Germinal center (tissue), 1 donor: ENCODE measurements at regions not wholly inside any gene's neighbourhood (a gene's known extent, or its start where the extent isn't known, plus 50 kb on each side); places are given as distances from the start of the nearest gene placed in this dataset.

ENCODE experiments used
- DNase-seq: peaks from one replicate; pipeline ENCODE4 v3.0.0; 2012; ENCODE audit warnings: mixed read lengths, low spot score

DNA sequence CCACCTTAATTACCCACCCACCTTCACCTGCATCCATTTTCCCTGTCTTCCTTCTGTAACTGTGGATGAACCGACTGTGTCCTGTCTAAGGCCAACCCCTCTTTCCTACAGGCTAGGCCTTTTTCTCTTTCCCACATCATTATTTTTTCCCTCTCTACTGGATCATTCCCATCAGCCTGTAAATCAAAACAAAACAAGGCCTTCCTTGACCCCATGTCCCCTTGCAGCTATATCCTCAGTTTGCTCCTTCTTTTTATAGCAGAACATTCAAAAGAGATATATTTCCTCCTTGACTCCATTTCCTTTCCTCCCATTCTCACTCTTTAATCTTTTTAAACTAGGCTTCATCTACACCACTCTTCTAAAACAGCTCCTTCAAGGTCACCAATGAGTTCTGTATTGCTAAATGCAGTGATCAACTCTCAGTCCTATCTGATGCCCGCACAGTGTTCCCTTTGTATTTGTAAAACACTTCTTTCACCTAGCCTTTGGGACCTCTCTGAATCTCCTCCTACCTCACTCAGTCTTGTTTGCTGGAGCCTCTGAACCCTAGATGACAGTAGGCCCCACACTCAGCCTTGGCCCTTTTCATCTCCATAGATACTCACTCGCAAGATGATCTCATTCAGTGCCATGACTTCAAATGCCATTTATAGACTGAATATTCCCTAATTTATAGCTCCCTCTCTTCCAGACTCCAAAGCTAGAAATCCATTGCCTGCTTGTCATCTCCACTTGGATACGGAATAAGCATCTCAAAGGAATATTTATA is 55.7 kb downstream of the CXCR4 start:
- no peak for DNase-seq

DNA sequence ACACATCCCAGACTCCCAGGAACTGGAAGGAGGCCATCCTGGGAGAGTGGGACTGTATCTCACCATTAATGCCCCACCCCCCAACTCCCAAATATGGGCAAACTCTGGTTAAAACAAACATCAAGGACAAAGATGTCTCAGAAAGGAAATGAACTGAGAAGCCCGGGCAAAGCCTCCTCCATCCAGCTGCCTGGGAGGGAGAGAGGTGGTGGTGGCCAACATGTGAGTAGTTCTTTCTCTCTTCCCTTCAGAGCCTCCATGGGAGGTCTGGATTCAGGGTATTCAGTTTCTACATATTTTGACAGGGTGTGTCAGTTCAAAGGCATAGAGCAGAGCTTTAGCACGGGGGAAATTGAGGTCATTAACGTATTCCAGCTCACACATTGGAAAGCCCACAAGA is 57.5 kb downstream of the CXCR4 start:
- DNase-seq: no peak

DNA sequence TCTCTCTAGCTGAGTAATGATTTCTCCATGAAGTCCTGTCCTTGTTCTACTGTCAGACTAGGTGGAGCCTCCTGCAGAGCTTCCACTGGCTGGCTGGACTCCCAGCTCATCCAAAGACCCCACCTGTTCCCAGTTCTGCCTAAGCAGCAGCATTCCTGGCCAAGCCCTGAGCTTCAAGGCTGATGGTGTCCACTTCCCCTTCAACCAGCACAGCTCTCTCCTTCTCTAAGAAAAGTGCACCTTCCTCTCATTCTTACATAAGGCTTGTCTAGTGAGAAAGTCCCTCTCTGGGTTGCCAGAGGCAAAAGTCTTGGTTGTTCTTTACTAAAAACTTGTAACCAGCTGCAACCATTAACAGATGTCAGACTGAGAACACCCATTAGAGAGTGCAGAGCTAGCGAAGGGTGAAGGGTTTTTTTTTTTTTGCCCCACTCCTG is 58.9 kb downstream of the CXCR4 start:
- no peak for DNase-seq

DNA sequence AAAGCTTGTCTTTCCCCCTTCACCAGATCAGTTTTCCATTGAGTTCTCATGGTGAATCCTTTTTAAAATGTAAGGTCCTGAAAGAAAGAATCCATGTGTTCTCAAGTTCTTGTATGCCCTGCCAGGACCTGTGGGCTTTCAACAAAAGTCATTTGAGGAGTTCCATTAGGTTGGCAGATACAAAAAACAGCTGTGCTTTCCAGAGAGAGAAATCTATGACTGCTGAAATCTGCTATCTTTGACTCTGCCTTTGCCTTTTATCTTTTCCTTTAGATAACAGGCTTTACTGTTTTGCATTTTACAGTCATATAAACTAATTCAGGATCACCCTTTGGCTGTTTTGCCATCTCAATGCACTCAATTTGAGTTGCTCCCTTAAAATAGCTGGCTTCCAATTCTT is 59.7 kb downstream of the CXCR4 start:
- no peak for DNase-seq

DNA sequence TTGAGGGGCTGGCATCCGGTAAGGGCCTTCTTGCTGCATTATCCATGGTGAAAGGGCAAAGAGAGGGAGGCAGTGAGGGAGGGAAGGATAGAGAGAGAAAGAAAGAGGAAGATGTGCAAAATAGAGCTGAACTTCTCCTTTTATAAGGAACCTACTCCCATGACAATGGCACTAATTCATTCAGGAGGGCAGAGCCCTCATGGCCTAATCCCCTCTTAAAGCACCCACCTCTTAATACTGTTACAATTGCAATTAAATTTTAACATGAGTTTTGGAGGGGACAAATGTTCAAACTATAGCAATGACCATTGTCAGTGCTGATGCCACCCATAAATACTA is 60.2 kb downstream of the CXCR4 start:
- no peak for DNase-seq

DNA sequence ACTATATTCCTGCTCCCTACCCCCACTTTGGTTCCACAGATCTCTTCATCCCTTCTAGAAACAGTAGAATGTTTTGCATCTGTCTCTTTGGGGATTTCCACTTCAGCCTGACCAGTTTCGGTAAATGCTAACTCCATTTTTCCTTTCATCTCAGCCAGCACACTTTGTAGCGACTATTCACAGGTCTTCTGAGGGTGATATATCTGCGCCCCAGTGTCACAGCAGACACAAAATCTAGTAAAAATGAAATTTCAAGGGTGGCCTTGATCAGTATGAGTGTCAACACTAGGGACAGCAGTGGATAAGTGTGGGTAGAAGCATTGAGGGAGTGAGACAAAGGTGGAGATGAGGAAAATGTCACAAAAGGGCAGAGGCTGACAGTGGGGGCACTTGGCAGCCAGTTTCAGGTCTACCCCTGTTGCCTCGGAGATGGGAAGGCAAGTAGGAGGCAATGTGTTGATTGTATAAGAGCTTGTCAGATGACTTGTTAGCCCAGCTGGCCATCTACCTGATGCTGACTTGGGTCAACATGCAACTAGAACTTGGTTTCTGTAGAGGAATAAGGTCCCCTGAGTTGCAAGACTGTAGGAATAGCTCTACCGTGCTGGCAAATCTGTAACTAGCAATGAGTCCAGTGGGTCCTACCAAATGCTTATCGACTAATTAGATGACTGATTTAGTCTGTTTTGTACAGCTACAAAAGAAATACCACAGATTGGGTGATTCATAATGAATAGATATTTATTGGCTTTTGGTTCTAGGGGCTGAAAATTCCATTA is 60.7 kb downstream of the CXCR4 start:
- no peak for DNase-seq

DNA sequence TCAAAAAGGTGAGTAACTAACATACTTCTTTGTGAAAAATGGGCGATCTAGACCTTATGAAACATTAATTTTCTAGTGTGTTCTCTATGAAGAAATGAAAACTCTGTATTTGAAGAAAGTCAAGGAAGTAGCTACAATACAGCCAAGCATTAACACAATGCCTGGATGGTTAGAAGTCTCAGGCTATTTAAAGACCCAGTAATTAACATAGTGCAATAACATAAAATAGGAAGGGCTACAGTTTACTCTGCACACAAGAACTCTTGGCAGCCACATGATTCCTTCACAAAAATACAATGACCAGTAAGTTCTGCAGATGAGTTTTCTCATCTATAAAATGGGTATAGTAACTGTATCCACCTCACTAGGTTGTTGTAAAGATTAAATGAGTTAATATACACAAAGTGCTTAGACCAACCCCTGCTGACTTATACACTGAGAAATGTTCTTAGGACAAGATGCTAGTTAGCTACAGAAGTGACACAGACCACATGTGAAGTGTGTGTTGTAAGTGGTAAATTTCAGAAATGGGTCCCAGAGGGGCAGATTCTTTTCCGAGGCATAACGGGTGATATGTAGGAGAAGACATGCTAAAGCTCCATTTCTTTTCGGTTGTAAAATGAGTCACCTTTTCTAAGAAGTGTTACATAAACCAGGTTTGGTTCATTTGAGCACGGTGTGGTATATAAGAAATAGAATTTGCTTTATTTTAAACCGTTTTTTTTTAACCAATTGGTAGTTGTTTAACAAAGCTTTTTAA is 61.8 kb downstream of the CXCR4 start:
- no peak for DNase-seq

DNA sequence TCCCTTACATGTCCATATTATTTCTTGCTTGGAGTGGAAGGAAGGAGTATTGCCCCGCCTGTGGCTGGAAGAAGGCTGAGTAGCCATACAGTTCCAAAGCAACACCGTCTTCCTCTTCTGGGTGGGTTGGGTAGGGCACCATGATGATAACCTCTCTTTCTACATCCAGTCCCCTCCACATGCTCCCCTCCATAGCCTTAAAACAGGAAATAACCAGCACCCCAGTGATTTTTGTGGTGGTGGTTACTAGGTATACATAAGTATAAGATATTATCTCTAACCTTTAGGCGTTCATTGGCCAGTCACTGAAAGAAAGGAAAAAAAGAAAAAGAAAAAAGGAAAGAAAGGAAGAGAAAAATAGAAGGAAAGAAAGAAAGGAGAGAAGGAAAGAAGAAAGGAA is 63.1 kb downstream of the CXCR4 start:
- no peak for DNase-seq

DNA sequence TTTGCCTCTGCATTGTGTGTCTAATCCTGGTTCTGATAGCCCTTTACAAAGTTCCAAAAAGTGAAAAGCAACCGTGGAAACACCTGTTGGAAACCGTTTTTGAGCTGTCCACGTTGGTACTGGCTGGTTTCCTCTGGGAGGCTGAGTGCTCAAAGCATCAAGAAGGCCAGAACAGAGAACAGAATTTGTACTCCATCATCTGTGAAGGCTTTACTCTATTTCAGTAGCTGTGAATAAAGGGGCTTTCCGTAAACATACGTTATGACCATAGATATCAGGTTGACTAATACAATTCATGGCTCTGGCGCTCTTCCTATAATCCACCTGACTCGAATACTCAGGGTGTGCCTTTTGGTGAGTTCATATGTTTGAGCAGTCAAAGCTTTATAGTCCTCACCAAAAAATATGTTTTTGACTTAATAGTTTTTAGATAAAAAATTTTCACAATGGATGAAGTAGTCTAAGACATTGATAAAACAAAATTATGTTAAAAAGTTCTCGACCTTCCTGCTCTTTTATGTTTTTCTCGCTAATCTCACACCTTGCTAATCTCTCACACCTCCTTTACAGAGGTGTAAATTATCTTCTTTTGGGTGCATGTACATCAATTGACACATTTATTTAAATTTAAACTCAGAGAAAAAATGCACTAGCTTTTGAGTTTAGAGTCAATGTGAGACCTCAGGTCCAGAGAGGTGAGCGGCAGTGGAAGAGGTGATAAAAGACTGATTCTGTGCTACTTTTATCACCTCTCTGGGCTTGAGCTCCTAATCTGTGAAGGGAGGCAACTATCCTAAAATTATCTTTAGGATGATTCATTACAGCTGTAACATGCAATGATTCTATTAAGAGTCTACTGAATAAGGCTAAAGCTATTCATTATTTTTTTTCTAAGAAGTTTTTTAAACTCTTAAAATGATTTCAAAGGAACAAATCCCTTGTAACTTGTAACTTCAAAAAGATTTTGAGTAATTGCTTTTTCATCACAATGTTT is 65.3 kb downstream of the CXCR4 start:
- no peak for DNase-seq

DNA sequence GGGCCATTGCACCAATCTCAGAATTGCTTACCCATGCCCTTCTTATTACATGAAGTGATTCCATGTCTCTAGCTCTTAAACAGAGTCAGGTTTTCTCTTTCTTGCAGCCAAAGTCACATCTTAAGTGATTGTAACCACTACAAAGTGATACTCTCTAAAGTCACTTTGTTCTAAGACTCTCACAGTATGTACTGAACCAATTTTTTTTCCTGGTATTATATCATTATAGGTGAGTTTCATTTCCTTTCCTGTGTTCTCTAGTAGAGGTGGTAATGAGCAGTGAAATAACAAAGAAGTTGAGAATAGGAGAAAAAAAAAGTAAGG is 66.3 kb upstream of the DARS1 start:
- no peak for DNase-seq

DNA sequence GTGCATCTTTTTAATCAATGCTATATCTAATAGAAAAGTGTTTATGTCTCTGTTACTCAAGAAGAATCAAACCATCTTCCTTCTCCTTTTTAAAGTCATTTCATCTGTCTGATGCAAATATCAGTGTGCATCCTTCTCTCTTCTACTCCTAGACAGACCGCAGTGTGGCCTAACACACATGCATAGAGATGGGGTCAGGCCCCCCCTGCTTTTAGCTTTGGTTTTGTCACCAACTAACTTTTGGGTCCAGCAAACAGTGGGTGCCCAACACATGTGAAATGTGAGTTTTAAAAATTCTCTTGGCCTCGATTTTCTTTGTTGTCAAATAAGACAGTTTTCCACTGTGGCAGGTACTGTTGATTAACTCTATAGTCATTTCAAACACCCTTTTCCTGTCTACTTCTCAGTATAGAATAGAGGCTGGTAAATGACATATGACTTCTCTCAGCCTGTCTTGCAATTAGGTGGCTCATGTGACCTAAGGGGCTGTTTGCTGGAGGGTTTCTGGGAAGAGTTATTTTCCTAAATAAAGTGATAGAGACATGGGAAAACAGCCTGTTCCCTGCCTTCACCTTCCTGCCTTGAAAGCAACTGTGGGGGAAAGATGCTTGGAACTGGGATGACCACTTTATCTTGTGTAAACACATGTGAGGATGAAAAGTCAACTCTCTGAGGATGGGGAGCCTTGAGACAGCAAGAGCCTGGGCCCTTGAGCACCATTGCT is 65.7 kb upstream of the DARS1 start:
- DNase-seq: peak; percentile 17

DNA sequence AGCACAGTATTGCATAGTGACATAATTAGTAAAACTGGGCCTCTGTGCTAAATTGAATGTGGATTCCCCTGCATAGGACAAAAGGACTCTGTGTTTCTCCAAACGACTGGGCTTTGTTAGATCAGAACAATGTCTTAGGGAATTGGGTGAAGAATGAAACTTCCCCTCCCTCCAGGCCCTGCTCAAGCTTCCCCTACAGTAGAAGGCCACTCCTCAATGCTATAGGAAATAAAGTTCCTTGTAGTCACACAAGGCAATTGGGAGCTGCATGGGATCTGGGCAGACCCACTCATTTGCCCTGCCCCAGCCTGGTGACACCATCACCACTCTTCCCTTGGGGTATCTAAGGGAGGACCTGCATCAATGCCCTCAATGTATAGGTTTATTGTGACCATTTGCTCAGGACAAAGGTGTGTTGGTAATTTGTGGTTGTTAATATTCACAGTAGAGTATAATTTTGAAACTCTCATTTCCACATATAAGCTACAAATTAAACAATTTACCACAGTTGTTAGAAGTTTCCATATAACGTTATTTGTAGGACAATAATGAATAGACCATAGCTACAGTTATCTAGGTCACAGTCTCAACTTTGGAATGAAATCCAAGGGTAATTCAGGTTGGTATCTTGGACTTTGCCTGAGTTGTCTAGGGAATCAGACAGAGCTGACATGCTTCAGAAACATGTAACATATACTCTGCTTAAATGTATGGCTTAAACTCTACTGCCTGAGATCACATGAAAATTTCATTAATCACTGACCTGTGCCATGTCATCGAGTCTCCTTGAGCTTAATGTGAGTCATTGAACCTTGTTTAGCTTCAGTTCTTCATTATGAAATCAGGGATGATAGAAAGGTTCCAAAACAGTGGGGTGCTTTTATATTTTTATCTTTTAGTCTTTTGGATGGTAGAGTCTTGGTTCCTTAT is 64.8 kb upstream of the DARS1 start:
- DNase-seq: no peak

DNA sequence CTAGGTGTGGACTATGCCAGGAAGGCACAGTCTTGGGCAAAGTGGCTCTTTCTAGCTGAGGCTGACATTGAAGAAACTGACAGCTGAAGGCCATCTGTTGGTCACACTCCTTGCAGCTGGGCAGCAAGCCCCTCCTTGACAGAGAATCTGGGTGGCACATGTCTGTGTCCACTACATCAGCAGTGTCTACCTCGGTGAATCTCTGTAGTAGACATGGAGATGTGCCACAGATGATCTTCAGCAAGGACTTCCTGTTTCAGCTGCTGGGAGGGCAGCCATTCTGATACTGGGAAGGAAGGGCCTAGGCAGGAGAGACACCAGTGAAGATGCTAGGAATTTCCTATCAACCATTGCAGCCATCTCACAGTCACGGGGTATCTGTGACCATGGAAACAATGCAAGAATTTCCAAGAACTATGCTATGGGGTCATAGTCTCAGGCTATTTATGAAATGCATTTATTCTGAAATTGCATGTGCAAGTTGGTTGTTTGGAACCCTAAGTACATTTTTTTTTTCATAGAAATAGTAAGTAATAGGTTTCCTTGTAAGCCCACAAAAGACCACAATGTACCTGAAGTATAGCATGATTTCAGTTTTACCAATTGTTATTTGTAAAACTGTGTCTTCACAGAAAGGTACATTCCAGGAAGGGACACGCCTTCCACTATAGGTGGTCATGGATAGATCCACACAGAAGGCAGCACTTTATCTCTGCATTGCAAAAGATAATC is 63.8 kb upstream of the DARS1 start:
- DNase-seq: no peak

DNA sequence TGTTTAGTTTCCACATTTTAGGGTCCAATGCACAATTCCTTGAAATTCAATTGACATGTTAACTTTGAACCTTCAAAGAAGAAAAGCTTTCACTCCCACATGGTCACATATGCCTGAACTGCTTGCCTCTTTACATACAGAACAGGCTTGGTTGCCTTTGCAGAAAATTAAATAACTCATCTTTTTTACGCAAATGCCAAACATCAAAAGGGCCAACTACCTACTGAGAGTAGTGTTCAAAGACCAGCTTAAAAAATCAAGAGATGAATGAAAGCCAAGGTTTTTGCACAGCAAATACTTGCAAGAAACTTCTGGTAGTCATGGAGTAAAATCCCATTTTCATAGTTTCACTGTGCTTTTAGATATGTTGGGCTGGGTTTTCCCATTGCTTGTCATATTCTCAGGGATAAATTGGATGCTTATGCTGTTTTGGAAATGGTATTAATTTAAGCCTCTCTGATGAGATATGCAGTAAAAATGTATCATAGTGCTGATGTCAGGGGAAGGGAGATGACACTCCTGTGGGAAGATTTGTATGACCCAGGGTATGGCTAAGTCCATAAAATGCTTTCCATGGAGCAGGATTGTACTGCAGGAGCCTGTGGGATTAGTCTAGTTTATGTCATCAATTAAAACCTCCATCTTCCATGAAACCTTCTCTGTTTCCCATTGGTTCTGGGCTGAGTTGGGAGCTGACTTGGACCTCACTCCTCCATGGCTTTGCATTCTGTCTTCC is 60.6 kb upstream of the DARS1 start:
- DNase-seq: no peak

DNA sequence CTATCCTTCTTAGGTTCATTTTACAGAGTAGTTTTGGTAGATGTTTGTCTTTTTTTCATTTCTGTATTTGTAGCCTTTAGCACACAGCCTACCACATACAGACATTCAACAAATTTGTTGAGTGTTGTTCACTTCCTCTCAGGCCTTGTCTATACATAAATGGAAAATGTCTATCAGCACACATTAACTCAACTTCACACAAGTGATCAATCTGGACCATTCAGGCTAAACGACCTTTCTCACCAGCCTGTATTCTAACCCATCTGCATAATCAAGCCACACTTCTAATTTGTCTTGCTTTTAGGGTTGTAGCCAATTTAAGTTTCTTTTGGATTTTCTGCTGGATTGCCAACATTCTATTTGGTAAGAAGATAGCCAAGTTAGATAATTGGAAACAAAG is 59.9 kb upstream of the DARS1 start:
- no peak for DNase-seq
